ENCODE measurements at regions not wholly inside any gene's neighbourhood (a gene's known extent, or its start where the extent isn't known, plus 50 kb on each side); places are given as distances from the start of the nearest gene placed in this dataset.

DNA sequence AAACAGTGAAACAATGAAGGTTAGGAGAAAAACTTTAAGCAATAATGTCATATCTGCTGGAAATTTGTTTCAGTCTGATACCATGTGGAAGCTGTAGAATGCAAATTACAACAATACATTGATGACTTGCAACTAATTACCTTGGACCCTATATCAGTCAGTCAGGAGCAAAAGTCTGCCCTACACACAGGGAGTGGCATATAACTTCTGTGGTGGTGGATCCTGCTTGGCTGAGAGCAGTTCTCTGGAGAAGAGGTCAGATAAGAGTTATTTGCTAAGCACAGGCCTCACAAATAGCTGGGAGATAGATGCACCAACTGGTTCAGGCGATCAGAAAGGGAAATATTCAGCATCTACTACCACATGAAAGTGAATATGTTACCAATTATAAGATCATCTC, 1364.6 kb upstream of the EPHA6 start:
- H3K4me2 ChIP-seq (ENCODE audit: low read length): no peak overlapping the region
- H3K9ac ChIP-seq (ENCODE audit: low read depth, low read length): no peak overlapping the region
- no peaks in the 10 kb centered on the region for H3K27me3 ChIP-seq (ENCODE audit: control insufficient read depth, insufficient read depth, low read length)
- no peaks in the 10 kb centered on the region for H3K36me3 ChIP-seq (ENCODE audit: insufficient read depth, low read length)
- H3K9me3 ChIP-seq (replicated peaks; ENCODE audit: low read length): peaks cover 6% of the 10 kb centered on the region
- H3K4me3 ChIP-seq (ENCODE audit: low read length): no peak overlapping the region
- no peaks in the 10 kb centered on the region for H3K4me1 ChIP-seq (ENCODE audit: control insufficient read depth, insufficient read depth, low read length)

GRCh38 chr3:95453242-95453641, 1361.2 kb upstream of the EPHA6 start:
- Histone ChIP-seq H3K36me3 (ENCODE audit: insufficient read depth, low read length) (no peaks in the 10 kb centered on the region), H3K4me3 (ENCODE audit: low read length) (no peak overlapping the region), H3K4me1 (ENCODE audit: control insufficient read depth, insufficient read depth, low read length) (no peaks in the 10 kb centered on the region), H3K9me3 (replicated peaks; ENCODE audit: low read length) (peaks cover 6% of the 10 kb centered on the region), H3K4me2 (ENCODE audit: low read length) (no peak overlapping the region), H3K27me3 (ENCODE audit: control insufficient read depth, insufficient read depth, low read length) (no peaks in the 10 kb centered on the region), H3K9ac (ENCODE audit: low read depth, low read length) (no peak overlapping the region)

DNA sequence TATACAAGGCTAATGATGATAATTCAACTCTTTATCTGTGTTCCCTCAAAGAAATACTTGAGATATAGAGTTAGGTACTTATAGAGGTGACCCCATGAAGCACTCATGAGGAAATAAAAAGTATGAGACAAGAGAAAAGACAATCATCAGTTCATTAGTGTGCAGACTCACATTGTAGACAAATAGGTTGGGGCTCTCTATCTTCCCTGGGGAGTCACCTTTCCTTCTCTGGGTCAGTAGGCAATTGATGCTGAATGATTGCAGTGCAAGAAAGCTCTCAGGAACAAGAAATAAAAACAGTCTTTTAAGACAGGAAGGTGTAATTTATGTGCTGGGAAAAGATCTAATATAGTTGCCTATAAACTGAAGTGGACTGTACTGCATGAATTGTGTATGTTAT, 1357.6 kb upstream of the EPHA6 start:
- Histone ChIP-seq H3K36me3 (ENCODE audit: insufficient read depth, low read length) (no peaks in the 10 kb centered on the region), H3K27me3 (ENCODE audit: control insufficient read depth, insufficient read depth, low read length) (no peaks in the 10 kb centered on the region), H3K4me2 (ENCODE audit: low read length) (no peak overlapping the region), H3K4me3 (ENCODE audit: low read length) (no peak overlapping the region), H3K9me3 (replicated peaks; ENCODE audit: low read length) (no peaks in the 10 kb centered on the region), H3K4me1 (ENCODE audit: control insufficient read depth, insufficient read depth, low read length) (no peaks in the 10 kb centered on the region), H3K9ac (ENCODE audit: low read depth, low read length) (no peak overlapping the region)

DNA sequence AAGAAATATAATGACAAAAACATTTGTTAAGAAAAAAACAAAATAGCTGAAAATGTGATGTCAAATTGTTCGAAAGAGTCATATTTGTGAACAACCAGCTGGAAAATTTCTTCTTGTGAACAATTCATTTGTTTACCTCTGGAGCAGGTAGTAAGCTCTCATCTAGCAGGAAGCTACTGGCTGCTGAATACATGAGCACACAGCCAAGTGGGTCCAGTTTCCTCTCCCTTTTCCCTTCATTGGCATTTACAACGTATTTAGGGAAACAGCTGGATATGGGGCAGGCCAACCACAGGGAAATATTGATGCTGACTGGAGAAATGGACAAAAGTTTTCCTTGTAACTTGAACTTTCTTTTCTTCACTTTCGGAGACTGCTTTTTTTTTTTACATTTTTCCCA, 1354.7 kb upstream of the EPHA6 start:
- Histone ChIP-seq H3K4me1 (ENCODE audit: control insufficient read depth, insufficient read depth, low read length) (no peaks in the 10 kb centered on the region), H3K9ac (ENCODE audit: low read depth, low read length) (no peak overlapping the region), H3K4me3 (ENCODE audit: low read length) (no peak overlapping the region), H3K9me3 (replicated peaks; ENCODE audit: low read length) (peaks cover 6% of the 10 kb centered on the region), H3K27me3 (ENCODE audit: control insufficient read depth, insufficient read depth, low read length) (no peaks in the 10 kb centered on the region), H3K4me2 (ENCODE audit: low read length) (no peak overlapping the region), H3K36me3 (ENCODE audit: insufficient read depth, low read length) (no peaks in the 10 kb centered on the region)

DNA sequence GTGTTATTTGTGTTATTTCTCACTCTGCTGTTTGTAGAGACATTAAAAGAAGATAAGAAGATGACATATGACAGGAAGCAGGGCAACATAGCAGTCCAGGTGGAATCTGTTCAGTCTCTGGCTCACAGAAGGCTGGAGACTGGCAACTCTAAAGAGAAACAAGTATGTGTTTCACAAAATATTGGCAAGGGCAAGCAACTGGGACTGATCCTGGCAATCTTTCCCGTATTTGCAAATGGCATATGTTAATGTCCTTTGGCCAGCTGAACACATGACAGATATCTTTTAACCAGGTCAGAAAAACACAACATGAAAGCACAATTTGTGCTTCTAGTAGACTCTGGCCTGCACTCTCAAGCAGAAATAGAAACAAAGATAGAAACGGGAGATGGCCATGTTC, 1354.1 kb upstream of the EPHA6 start:
- no peak overlapping the region for H3K9ac ChIP-seq (ENCODE audit: low read depth, low read length)
- no peak overlapping the region for H3K4me3 ChIP-seq (ENCODE audit: low read length)
- H3K27me3 ChIP-seq (ENCODE audit: control insufficient read depth, insufficient read depth, low read length): no peaks in the 10 kb centered on the region
- no peaks in the 10 kb centered on the region for H3K4me1 ChIP-seq (ENCODE audit: control insufficient read depth, insufficient read depth, low read length)
- no peak overlapping the region for H3K4me2 ChIP-seq (ENCODE audit: low read length)
- H3K36me3 ChIP-seq (ENCODE audit: insufficient read depth, low read length): no peaks in the 10 kb centered on the region
- H3K9me3 ChIP-seq (replicated peaks; ENCODE audit: low read length): peaks cover 6% of the 10 kb centered on the region

- Histone ChIP-seq H3K9me3 (replicated peaks; ENCODE audit: low read length) (peaks cover 6% of the 10 kb centered on the region), H3K4me1 (ENCODE audit: control insufficient read depth, insufficient read depth, low read length) (no peaks in the 10 kb centered on the region), H3K9ac (ENCODE audit: low read depth, low read length) (no peak overlapping the region), H3K27me3 (ENCODE audit: control insufficient read depth, insufficient read depth, low read length) (no peaks in the 10 kb centered on the region), H3K36me3 (ENCODE audit: insufficient read depth, low read length) (no peaks in the 10 kb centered on the region), H3K4me2 (ENCODE audit: low read length) (no peak overlapping the region), H3K4me3 (ENCODE audit: low read length) (no peak overlapping the region)
These were observed 1352.2 kb upstream of the EPHA6 start for GRCh38 chr3:95462161-95462560.

DNA sequence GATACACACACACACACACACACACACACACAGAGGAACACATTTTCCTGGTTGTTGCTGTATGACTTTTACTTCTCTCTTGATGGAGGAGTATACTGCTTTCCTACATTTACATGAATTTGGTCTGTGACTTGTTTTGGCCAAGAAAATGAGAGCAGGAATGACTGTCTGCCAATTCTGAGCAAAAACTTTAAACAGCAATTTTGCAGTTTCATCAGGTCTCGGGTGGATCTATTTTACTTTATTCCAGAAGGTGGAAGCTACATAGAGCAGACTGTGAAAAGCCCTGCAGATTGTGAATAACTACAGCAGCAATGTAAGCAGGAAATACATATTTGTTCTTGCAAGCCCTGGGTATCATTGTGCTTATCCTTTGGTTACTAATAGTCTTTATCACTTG, 1350.0 kb upstream of the EPHA6 start:
- peaks cover 6% of the 10 kb centered on the region for H3K9me3 ChIP-seq (replicated peaks; ENCODE audit: low read length)
- H3K4me3 ChIP-seq (ENCODE audit: low read length): no peak overlapping the region
- H3K36me3 ChIP-seq (ENCODE audit: insufficient read depth, low read length): no peaks in the 10 kb centered on the region
- H3K9ac ChIP-seq (ENCODE audit: low read depth, low read length): no peak overlapping the region
- H3K27me3 ChIP-seq (ENCODE audit: control insufficient read depth, insufficient read depth, low read length): no peaks in the 10 kb centered on the region
- H3K4me1 ChIP-seq (ENCODE audit: control insufficient read depth, insufficient read depth, low read length): no peaks in the 10 kb centered on the region
- H3K4me2 ChIP-seq (ENCODE audit: low read length): no peak overlapping the region

DNA sequence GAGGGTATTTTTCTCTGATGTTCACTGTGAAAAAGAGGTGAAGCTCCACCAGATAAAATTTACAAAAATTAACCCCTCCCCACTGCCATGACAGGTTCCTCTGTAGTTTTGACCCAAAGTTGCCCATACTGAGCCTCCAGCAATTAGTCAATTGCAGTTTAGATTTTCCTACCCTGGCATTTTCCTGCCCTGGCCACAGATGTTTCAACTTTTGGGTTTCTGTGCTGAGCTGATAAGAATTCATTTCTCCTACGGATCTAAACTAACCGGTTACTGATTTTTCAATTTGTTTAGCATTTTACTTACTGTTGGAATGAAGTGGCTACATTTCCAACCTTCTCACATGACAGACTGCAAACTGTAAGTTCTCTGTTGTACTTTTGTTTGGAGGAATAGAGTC, 1346.1 kb upstream of the EPHA6 start:
- Histone ChIP-seq H3K9ac (ENCODE audit: low read depth, low read length) (no peak overlapping the region), H3K4me2 (ENCODE audit: low read length) (no peak overlapping the region), H3K9me3 (replicated peaks; ENCODE audit: low read length) (peaks cover 4% of the 10 kb centered on the region), H3K4me1 (ENCODE audit: control insufficient read depth, insufficient read depth, low read length) (no peaks in the 10 kb centered on the region), H3K4me3 (ENCODE audit: low read length) (no peak overlapping the region), H3K27me3 (ENCODE audit: control insufficient read depth, insufficient read depth, low read length) (no peaks in the 10 kb centered on the region), H3K36me3 (ENCODE audit: insufficient read depth, low read length) (no peaks in the 10 kb centered on the region)

GRCh38 chr3:95474338-95474737, 1340.1 kb upstream of the EPHA6 start:
- Histone ChIP-seq H3K36me3 (ENCODE audit: insufficient read depth, low read length) (no peaks in the 10 kb centered on the region), H3K9me3 (replicated peaks; ENCODE audit: low read length) (no peaks in the 10 kb centered on the region), H3K4me3 (ENCODE audit: low read length) (no peak overlapping the region), H3K27me3 (ENCODE audit: control insufficient read depth, insufficient read depth, low read length) (no peaks in the 10 kb centered on the region), H3K4me1 (ENCODE audit: control insufficient read depth, insufficient read depth, low read length) (no peaks in the 10 kb centered on the region), H3K9ac (ENCODE audit: low read depth, low read length) (no peak overlapping the region), H3K4me2 (ENCODE audit: low read length) (no peak overlapping the region)

GRCh38 chr3:95476534-95476933, 1337.9 kb upstream of the EPHA6 start:
- no peaks in the 10 kb centered on the region for H3K36me3 ChIP-seq (ENCODE audit: insufficient read depth, low read length)

DNA sequence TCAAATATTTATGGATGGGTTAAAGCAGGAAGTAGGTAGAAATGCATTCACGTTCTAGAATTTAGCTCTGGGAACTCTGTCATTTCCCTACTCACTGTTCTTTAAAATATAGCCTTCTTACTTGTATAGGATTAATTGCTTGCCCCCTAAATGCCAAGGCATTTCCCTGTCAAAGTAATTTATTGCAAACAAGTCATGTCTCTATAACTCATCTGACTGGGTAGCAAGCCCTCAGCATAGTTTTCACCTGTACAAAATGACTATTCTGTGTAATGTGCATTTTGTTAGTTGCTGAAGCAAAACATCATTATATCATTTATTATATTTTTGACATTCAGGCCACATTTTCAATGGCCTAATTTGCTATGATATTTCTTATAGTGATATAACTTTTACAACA, 1308.2 kb upstream of the EPHA6 start:
- Histone ChIP-seq H3K9ac (ENCODE audit: low read depth, low read length) (no peak overlapping the region), H3K36me3 (ENCODE audit: insufficient read depth, low read length) (no peaks in the 10 kb centered on the region), H3K4me1 (ENCODE audit: control insufficient read depth, insufficient read depth, low read length) (no peaks in the 10 kb centered on the region), H3K9me3 (replicated peaks; ENCODE audit: low read length) (no peaks in the 10 kb centered on the region), H3K27me3 (ENCODE audit: control insufficient read depth, insufficient read depth, low read length) (no peaks in the 10 kb centered on the region), H3K4me2 (ENCODE audit: low read length) (no peak overlapping the region), H3K4me3 (ENCODE audit: low read length) (no peak overlapping the region)

More at GRCh38 chr3:95476534-95476933, 1337.9 kb upstream of the EPHA6 start:
- H3K9ac ChIP-seq (ENCODE audit: low read depth, low read length): no peak overlapping the region
- no peak overlapping the region for H3K4me3 ChIP-seq (ENCODE audit: low read length)
- H3K9me3 ChIP-seq (replicated peaks; ENCODE audit: low read length): no peaks in the 10 kb centered on the region
- H3K27me3 ChIP-seq (ENCODE audit: control insufficient read depth, insufficient read depth, low read length): no peaks in the 10 kb centered on the region
- H3K4me2 ChIP-seq (ENCODE audit: low read length): no peak overlapping the region
- no peaks in the 10 kb centered on the region for H3K4me1 ChIP-seq (ENCODE audit: control insufficient read depth, insufficient read depth, low read length)

GRCh38 chr3:95508124-95508523, 1306.3 kb upstream of the EPHA6 start:
- H3K4me3 ChIP-seq (ENCODE audit: low read length): no peak overlapping the region
- H3K27me3 ChIP-seq (ENCODE audit: control insufficient read depth, insufficient read depth, low read length): no peaks in the 10 kb centered on the region

More at GRCh38 chr3:95508124-95508523, 1306.3 kb upstream of the EPHA6 start:
- H3K9ac ChIP-seq (ENCODE audit: low read depth, low read length): no peak overlapping the region
- H3K36me3 ChIP-seq (ENCODE audit: insufficient read depth, low read length): no peaks in the 10 kb centered on the region
- H3K9me3 ChIP-seq (replicated peaks; ENCODE audit: low read length): no peaks in the 10 kb centered on the region
- no peak overlapping the region for H3K4me2 ChIP-seq (ENCODE audit: low read length)
- no peaks in the 10 kb centered on the region for H3K4me1 ChIP-seq (ENCODE audit: control insufficient read depth, insufficient read depth, low read length)

All from skeletal muscle satellite cell (primary cell).